Tibial nerve (tissue), 4 donors: ENCODE measurements at regions not wholly inside any gene's neighbourhood (a gene's known extent, or its start where the extent isn't known, plus 50 kb on each side); places are given as distances from the start of the nearest gene placed in this dataset.

ENCODE experiments used
- DNase-seq, 2 donors: peaks; one replicate each; pipeline ENCODE4 v3.0.0-alpha.2; 2019; ENCODE audit warnings: low spot score in 2 of 2
- H3K27ac ChIP-seq, 4 donors: fragments of 200-600 bp; sonication (generic) in 3 of 4; one replicate each; pipeline ENCODE4 v1.5.1; 2017 to 2019; ENCODE audit warnings: mild to moderate bottlenecking in 1 of 4
- H3K27me3 ChIP-seq, 2 donors: fragments of 200-600 bp; sonication (generic) in 1 of 2; one replicate each; pipeline versions ENCODE4 v1.5.1 to v1.6.0; 2017 to 2019
- H3K36me3 ChIP-seq, 3 donors: fragments of 200-600 bp; sonication (generic); one replicate each; pipeline ENCODE4 v1.5.1; 2018 to 2019
- H3K4me1 ChIP-seq, 4 donors: fragments of 200-600 bp; sonication (generic) in 3 of 4; one replicate each; pipeline ENCODE4 v1.5.1; 2017 to 2019
- H3K4me3 ChIP-seq, 4 donors: fragments of 200-600 bp; sonication (generic) in 3 of 4; one replicate each; pipeline ENCODE4 v1.5.1; 2017 to 2019; ENCODE audit warnings: mild to moderate bottlenecking in 1 of 4, moderate library complexity in 1 of 4
- H3K9me3 ChIP-seq, 4 donors: fragments of 200-600 bp; sonication (generic) in 3 of 4; one replicate each; pipeline ENCODE4 v1.5.1; 2017 to 2019
- EP300 ChIP-seq, 2 donors: sonication (generic); formaldehyde crosslinking; IDR thresholded peaks; one replicate each; pipeline ENCODE4 v1.6.1; 2017; ENCODE audit warnings: antibody characterized with exemption in 2 of 2, mild to moderate bottlenecking in 1 of 2
- POLR2A ChIP-seq, 2 donors: fragments of 450-650 bp; IDR thresholded peaks; one replicate each; pipeline ENCODE4 v1.6.1; 2017; ENCODE audit warnings: antibody characterized with exemption in 2 of 2, mild to moderate bottlenecking in 2 of 2, moderate library complexity in 2 of 2
- WGBS, 2 donors: methylation state at CpG; one replicate each; pipeline ENCODE4 v1.1.5; 2018; 5-methylcytosine and 5-hydroxymethylcytosine counted together
- TF ChIP-seq, protein P1 (sequence below), 5 experiments: fragments of 200-600 bp in 3 of 5; fragments of 450-650 bp in 2 of 5; sonication (generic) in 3 of 5; IDR thresholded peaks; one replicate each; pipeline ENCODE4 v1.5.1; 2016 to 2019; ENCODE audit warnings: antibody characterized with exemption in 5 of 5, mild to moderate bottlenecking in 3 of 5, moderate library complexity in 2 of 5

- Histone ChIP-seq H3K27ac (no peak overlapping the region), H3K4me3 (no peak overlapping the region), H3K27me3 (no peaks in the 10 kb centered on the region), H3K4me1 (no peaks in the 10 kb centered on the region), H3K36me3 (no peaks in the 10 kb centered on the region), H3K9me3 (peaks cover 0 to 3% (median 0%) of the 10 kb centered on the region in 4 donors)
- no peak for DNase-seq
- TF ChIP-seq, protein P1, sequence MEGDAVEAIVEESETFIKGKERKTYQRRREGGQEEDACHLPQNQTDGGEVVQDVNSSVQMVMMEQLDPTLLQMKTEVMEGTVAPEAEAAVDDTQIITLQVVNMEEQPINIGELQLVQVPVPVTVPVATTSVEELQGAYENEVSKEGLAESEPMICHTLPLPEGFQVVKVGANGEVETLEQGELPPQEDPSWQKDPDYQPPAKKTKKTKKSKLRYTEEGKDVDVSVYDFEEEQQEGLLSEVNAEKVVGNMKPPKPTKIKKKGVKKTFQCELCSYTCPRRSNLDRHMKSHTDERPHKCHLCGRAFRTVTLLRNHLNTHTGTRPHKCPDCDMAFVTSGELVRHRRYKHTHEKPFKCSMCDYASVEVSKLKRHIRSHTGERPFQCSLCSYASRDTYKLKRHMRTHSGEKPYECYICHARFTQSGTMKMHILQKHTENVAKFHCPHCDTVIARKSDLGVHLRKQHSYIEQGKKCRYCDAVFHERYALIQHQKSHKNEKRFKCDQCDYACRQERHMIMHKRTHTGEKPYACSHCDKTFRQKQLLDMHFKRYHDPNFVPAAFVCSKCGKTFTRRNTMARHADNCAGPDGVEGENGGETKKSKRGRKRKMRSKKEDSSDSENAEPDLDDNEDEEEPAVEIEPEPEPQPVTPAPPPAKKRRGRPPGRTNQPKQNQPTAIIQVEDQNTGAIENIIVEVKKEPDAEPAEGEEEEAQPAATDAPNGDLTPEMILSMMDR (IDR thresholded peaks at IDR 0.05): no peak
- TF ChIP-seq EP300 (IDR thresholded peaks at IDR 0.05) (no peak), POLR2A (IDR thresholded peaks at IDR 0.05) (no peak)
- 91 to 93% methylated on average over 1 of the region's 1 CpG for WGBS, 2 donors
Measured at GRCh38 chr13:105952233-105952972, 583.1 kb downstream of the EFNB2 start.

DNA sequence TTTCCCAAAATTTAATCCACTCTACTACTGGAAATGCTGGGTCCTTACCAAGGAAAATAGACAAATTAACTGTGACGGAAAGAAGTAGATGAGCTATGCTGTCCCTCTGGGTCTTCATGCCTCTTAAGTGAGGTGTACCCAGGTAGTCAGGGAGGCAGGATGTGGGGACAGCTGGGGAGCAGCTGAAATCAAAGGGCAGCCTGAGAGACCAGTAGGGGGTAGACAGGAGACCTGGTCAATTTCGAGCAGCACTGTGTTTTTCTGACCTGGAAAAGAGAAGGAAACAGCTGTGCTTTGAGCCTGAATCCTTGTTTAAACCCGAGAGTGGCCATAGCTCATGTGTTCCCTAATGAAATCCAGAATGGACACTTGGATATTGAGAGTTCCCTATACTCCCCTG lies 587.3 kb downstream of the EFNB2 start:
- no peak overlapping the region for H3K27ac ChIP-seq
- no peak for DNase-seq
- H3K4me1 ChIP-seq: no peaks in the 10 kb centered on the region
- no peaks in the 10 kb centered on the region for H3K27me3 ChIP-seq
- WGBS, 2 donors: 70 to 75% methylated on average over 3 of the region's 3 CpGs
- no peak overlapping the region for H3K4me3 ChIP-seq
- H3K9me3 ChIP-seq: no peaks in the 10 kb centered on the region
- H3K36me3 ChIP-seq: no peaks in the 10 kb centered on the region
- TF ChIP-seq EP300 (IDR thresholded peaks at IDR 0.05) (no peak), POLR2A (IDR thresholded peaks at IDR 0.05) (no peak)
- TF ChIP-seq, protein P1 (IDR thresholded peaks at IDR 0.05): no peak

DNA sequence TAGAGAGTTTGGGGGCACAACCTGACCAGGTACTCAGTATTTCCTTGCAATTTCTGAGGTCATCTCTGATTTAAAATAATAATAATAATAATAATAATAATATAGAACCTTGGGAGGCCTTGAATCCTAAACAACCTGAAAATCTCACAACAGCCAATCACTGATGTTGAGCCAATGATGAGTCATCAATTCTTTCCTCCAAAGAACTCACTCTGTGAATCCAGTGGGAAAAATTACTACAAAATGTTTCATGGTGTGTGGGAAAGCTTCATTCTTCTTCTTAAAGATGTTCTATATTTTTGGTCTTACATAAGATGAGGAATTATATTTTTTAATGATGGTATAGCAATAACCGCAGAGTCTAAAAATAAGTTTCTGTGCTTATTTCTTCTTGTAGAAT lies 594.6 kb downstream of the EFNB2 start:
- Histone ChIP-seq H3K4me1 (no peaks in the 10 kb centered on the region), H3K9me3 (no peaks in the 10 kb centered on the region), H3K4me3 (no peak overlapping the region), H3K27me3 (no peaks in the 10 kb centered on the region), H3K36me3 (no peaks in the 10 kb centered on the region), H3K27ac (no peak overlapping the region)
- WGBS, 2 donors: 93% methylated on average over 1 of the region's 1 CpG
- no peak for DNase-seq
- TF ChIP-seq POLR2A (IDR thresholded peaks at IDR 0.05) (no peak), EP300 (IDR thresholded peaks at IDR 0.05) (no peak)
- TF ChIP-seq, protein P1 (IDR thresholded peaks at IDR 0.05): no peak

- H3K4me3 ChIP-seq: no peak overlapping the region
- H3K27me3 ChIP-seq: no peaks in the 10 kb centered on the region
- H3K4me1 ChIP-seq: no peaks in the 10 kb centered on the region
- no peak for DNase-seq
- H3K36me3 ChIP-seq: no peaks in the 10 kb centered on the region
- H3K9me3 ChIP-seq: no peaks in the 10 kb centered on the region
- no peak overlapping the region for H3K27ac ChIP-seq
- WGBS, 2 donors: 66 to 74% methylated on average over 4 of the region's 4 CpGs
- TF ChIP-seq, protein P1 (IDR thresholded peaks at IDR 0.05): no peak
- TF ChIP-seq POLR2A (IDR thresholded peaks at IDR 0.05) (no peak), EP300 (IDR thresholded peaks at IDR 0.05) (no peak)
Measured at GRCh38 chr13:105937451-105937850, 598.0 kb downstream of the EFNB2 start.

GRCh38 chr13:105936816-105937215 lies 598.6 kb downstream of the EFNB2 start:
- no peaks in the 10 kb centered on the region for H3K9me3 ChIP-seq
- no peaks in the 10 kb centered on the region for H3K27me3 ChIP-seq
- H3K4me1 ChIP-seq: no peaks in the 10 kb centered on the region
- TF ChIP-seq POLR2A (IDR thresholded peaks at IDR 0.05) (no peak), EP300 (IDR thresholded peaks at IDR 0.05) (no peak)
- TF ChIP-seq, protein P1 (IDR thresholded peaks at IDR 0.05): no peak
- no peak overlapping the region for H3K4me3 ChIP-seq
- H3K27ac ChIP-seq: no peak overlapping the region
- no peaks in the 10 kb centered on the region for H3K36me3 ChIP-seq
- WGBS, 2 donors: 91 to 93% methylated on average over 5 of the region's 5 CpGs
- DNase-seq: no peak
